ENCODE measurements at regions not wholly inside any gene's neighbourhood (a gene's known extent, or its start where the extent isn't known, plus 50 kb on each side); places are given as distances from the start of the nearest gene placed in this dataset.

DNA sequence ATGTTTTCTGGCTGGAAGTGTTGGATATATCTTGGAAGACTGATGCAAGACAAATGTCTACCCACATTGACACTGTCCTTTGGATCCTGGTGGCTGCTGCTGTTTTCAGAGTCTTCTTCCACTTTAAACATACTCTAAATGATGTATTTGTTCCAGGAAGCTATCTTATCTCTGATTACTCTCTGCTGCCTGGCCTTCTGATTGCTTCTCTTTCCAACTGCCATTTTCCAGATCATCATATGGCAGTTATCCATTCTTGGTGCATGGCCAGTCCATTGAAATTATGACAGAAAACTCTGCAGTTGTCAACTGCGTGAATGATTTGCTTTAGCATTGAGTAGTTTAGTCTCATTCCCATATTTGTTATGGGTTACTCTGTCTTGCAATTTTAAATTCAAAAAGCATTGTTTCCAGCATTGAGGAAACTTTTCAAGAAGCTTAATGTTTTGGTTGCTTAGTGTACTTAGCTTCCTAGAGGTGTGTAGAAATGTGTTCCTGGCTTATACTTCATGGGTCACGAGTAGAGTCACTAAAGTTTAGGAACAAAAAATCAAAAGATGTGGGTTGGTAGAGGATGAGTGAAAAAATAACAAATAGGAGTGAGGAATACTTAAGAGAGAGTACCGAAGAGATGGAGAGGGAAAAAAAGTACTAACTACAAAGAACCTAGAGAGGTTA is 268.3 kb upstream of the MTPN start:
- TF ChIP-seq, protein P1, sequence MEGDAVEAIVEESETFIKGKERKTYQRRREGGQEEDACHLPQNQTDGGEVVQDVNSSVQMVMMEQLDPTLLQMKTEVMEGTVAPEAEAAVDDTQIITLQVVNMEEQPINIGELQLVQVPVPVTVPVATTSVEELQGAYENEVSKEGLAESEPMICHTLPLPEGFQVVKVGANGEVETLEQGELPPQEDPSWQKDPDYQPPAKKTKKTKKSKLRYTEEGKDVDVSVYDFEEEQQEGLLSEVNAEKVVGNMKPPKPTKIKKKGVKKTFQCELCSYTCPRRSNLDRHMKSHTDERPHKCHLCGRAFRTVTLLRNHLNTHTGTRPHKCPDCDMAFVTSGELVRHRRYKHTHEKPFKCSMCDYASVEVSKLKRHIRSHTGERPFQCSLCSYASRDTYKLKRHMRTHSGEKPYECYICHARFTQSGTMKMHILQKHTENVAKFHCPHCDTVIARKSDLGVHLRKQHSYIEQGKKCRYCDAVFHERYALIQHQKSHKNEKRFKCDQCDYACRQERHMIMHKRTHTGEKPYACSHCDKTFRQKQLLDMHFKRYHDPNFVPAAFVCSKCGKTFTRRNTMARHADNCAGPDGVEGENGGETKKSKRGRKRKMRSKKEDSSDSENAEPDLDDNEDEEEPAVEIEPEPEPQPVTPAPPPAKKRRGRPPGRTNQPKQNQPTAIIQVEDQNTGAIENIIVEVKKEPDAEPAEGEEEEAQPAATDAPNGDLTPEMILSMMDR (conservative IDR thresholded peaks at IDR 0.05), result no peak
- no peak for TF ChIP-seq EZH2 (IDR thresholded peaks at IDR 0.05; ENCODE audit: low read depth)

All from PC-9 (cell line).